HG03558 (cell line): ENCODE measurements at regions not wholly inside any gene's neighbourhood (a gene's known extent, or its start where the extent isn't known, plus 50 kb on each side); places are given as distances from the start of the nearest gene placed in this dataset.

Source experiments
- ATAC-seq: cut with Tn5 transposase; IDR thresholded peaks from one replicate; pipeline ENCODE4 v1.9.1; 2021; ENCODE audit warnings: moderate number of reproducible peaks; ENCODE audit not compliant: unreplicated experiment; ENCODE audit errors: extremely low read depth

DNA sequence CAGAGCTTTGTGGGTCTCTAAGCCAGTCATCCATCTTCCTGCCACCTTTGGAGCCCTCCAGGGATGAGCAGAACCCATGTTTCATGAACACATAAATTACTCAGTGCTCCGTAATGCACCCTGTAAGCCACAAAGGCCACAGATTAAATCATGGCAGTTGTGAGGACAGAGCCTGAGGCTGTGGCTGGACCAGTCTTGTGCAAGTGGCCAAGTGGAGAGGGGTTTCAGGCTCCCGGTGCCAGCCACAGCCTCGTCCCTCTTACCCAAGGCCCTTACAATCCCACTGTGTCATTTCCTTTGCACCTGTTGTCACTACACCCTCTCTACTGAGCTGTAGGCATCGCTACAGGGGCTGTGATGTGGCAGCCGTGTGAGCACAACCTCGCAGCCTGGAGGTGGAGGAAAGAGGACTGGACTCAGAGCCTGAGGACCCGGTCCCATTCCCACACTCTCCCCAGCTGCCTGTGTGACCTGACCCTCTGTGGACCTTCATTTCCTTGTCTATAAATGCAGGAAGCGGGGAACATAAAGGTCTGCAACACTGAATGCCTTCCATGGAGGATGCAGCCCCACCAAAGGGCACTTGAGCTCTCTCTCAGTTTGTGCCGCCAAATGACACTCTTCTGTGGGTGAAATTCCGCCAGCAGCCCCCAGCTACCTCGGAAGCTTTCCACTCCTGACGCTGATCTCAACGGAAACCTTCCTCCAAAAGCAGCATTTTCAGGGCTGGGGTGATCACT lies 792.0 kb downstream of the UQCRFS1 start:
- ATAC-seq: no peak

DNA sequence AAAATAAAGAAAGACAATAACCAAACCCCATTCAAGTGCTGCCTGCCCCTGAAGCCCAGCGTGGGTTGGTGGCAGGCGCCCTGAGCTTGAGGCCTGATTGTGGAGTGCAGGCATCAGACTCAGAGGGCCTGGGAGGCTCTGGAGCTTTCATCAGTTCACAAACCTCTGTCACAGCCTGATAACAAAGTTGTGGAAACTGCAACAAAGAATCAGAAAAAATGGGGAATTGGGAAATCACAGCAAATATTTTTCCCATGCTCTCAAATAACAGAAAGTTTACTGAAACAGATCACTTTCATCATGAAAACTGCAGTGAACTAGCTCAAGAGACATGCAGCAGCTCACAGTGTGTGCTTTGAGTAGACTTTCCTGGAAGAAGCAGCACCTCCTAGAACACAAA lies 793.6 kb downstream of the UQCRFS1 start:
- ATAC-seq: no peak

DNA sequence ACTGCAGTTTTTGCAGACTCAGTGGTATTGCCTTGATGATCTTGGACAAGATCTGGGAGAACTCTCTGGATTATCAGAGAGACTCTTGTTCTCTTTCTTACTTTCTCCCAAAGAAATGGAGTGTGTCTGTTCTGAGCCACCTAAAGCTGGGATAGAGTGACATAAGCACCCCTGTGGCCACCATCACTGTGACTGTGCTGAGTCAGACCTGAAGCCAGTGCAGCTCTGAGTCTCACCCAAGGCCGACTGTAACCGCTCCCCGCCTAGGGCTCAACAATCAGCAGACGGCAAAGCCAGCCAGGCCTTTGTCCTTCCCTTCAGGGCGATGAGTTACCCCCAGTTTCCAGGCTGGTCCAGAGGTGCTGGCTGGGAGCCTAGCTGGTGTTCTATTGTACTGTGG lies 795.6 kb downstream of the UQCRFS1 start:
- no peak for ATAC-seq

DNA sequence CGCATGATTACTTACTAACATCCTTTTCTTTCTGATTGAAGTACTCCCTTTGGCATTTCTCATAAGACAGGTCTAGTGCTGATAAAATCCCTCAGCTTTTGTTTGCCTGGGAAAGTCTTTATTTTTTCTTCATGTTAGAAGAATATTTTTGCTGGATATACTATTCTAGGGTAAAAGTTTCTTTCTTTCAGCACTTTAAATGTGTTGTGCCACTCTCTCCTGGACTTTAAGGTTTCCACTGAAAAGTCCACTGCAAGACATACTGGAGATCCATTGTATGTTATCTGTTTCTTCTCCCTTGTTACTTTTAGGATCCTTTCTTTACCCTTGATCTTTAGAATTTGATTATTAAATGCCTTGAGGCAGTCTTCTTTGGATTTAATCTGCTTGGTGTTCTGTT lies 796.7 kb downstream of the UQCRFS1 start:
- ATAC-seq: no peak

DNA sequence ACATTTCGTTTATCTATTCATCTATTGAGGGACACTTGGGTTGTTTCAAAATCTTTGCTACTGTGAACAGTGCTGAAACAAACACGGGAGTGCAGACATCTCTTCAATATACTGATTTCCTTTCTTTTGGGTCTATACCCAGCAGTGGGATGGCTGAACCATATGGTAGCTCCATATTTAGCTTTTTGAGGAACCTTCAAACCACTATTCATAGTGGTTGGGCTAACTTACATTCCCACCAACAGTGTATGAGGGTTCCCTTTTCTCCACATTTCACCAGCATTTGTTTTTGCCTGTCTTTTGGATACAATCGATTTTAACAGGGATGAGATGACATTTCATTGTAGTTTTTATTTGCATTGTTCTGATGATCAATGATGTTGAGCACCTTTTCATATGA lies 798.2 kb downstream of the UQCRFS1 start:
- ATAC-seq: no peak

DNA sequence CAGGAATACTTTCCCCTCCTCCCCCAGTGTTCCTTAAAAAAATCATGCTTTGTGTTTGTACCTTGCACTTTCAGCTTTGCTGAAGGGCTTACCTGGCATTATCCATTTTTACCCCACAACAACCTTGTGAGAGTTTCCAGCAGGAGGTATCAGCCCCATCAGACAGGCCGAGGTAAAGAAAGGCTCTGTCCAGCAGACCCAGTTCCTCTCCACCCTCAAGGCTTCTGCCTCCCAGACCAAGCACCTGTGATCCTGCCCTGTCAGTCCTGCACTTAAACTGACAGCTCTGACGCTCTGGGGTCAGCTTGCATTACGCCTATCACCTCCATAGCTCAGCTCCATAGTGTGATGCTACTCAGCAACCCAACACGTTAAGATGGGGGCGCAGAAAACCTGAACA lies 803.1 kb downstream of the UQCRFS1 start:
- ATAC-seq: no peak

DNA sequence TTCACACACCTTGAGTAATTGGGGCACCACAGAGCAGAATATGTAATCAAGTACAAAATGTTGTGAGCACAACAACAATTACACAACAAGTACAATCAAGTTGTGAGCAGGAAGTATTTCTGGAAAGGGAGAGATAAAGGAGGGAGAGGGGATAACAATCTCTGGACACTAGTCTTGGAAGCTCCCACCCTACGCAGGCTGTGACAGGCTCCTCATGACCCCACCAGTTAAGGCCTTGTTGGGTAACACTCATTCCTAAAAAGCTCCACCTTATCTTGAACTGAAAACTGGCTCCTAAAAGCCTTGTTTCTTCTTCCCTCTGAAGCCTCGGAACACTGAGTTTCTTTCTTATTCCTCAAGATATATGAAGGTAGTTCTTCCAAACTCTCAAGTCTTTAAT lies 806.0 kb downstream of the UQCRFS1 start:
- no peak for ATAC-seq

DNA sequence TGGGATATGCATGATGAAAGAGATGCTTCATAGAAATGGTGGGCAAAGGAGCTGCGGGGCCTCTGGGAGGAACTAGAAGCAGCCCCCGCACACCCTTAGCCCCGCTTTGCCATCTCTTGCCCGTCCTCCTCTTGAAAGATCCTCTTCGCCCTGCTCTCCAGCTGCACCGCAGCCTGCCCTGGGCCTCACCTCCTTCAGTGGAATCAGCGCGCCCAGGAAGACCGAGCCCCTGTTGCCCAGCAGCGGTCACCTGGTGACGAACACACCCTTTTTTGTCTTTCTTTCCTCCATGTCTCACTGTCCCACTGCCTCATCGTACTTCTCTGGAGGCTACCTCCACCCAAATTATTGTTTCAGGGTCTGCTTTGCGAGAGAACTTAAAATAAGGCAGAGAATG lies 807.6 kb downstream of the UQCRFS1 start:
- no peak for ATAC-seq

DNA sequence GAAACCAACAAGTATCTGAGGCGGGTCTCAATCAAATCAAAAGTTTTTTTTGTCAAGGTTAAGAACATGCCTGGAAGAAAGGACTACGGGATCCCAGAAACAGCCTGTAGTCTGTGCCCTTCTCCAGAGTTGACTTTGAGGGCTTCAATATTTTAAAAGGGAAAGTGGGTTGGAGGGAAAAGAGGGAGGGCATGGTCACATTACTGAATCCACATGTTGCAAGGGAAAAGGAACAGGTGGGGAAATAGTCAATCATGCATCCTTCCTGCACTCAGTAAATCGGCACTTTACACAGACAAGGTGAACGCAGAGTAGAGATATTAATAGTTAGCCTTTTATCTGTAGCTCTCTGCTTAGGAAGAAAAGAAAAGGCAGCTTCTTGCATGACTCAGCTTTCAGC lies 808.5 kb downstream of the UQCRFS1 start:
- ATAC-seq: no peak

DNA sequence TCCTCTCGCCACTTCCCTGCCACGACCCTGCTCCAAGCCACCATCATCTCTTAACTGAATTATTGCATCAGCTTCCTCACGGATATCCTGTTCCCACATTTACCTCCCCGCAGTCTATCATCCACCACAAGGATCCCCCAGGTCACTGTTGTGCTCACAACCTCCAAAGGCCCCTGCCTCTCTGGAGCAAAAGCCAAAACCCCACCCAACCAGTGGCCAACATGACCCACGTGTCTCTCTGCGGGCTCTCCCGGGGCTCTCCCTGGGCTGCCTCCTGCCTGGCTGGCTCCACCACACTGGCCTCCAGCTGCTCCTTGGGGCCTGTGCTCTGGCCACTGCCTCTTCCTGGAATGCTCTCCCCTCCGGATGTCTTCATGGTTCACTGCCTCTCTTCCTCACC lies 809.3 kb downstream of the UQCRFS1 start:
- ATAC-seq: no peak

DNA sequence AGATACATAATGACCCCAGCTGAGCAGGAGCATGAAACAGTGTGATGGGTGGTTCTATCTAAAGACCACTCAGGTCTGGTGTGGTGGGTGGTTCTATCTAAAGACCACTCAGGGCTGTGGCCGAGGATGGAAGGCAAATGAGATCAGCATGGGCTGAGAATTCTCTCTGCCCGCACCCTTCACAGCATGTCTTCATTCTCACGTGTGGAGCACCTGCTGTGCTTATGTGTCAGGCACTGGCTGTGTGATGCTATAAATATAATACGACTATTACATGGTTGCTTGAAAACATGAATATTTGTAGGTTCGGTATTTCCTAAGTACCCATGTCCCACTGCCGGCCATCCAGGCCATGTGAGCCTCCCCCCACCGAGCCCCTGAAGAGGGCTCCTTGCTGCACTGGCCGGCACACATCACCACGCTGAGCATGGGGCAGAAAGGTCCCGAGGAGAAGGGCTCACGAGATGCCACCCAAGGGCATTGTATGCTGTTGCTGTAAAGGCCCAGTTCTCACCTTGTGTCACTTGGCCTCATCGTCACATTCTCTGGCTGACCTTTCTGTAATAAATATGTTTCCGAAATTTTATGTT lies 810.2 kb downstream of the UQCRFS1 start:
- no peak for ATAC-seq

DNA sequence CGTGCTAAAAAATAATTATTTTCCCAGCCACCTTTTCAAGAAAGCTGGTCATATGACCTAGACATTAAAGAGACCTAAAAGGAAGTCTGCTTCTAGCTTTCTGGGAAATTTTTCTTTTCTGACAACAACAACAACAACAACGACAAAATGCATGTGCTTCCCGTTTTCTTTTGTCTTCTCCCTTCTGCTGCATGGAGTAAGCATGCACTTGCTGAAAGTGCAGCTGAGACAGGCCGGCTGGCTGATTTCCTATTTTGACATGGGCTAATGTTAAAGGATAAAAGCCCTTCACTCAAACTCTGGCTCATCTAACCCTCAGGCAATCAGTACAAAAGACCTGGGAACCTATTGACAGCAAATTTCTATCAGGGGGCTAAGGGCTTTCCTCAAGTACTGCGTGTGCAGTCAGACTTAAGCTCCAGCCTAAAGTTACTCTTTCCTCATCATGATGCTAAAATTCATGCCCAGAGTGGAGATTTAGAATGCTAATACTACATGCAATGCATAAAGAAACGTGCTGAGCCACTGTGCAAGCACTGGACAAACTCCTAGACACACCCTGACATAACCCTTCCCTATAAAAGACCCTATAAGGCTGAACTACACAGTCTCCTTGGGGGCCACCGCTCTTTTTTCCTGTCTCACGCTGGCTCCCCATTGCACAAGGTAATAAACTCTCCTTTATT lies 811.1 kb downstream of the UQCRFS1 start:
- no peak for ATAC-seq

DNA sequence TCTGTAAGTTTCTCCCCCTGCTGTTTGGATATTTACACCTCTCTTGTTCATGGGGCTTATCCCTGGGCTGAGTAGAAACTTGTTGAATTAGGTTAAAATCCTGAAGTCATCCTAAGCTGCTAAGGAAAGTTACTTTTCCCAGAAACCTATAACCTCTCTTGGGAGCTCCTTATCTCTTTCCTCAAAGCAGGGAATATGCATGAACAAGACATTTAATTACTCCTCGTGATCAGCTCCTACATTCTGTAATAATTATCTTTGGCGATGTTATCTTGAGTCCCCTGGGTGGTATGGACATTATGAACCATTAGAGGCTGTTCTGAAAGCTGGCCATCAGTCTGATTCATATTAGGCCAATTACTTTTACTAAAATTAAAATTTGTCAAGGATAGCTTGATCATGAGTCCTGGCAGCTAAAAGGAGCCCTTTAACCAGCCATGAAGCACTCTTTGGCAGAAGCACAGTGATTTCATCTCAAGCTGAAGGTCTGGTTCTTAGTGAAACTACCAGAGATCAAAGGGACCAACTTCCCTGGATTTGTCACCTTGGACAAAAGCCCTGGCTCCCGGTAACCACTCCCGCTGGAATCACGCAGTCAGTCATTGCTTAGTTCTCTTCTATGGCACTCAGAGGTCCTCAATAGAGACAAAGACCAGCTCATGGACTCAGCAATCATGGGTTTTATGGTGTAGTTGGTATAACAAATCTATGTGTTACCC lies 811.8 kb downstream of the UQCRFS1 start:
- ATAC-seq: no peak

DNA sequence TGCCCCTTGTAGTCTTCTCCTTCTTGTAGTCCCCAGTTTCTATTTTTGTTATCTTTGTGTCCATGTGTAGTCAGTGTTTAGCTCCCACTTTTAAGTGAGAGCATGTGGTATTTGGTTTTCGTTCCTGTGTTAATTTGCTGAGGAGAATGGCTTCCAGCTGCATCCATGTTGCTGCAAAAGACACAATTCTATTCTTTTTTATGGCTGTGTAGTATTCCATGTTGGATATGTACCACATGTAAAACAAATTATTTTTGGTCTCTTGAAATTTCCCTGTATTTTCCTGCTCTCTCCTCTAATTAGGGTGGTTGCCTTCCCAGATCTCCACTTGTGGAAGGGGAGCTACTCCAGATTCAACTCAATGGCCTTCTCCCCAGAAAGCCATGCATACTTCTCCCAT lies 813.8 kb downstream of the UQCRFS1 start:
- no peak for ATAC-seq

DNA sequence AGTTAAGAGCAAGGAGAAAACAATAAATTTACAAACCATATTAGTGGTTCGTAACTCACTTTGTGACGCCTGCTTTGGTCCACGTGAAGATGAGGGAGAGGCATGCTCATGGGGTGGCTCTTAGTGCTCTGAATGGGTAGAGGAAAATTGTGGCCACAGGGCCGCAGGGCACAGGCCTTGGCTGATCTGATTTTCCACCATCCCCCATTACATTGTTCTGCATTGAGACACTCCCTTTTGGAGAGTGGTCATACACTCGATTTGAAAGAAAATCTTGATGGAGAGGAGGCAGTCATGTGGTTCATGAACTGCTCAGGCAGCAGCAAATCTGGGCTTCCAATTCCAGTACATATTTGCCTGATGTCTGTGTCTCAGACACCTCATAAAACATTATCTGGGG lies 815.2 kb downstream of the UQCRFS1 start:
- ATAC-seq: no peak

DNA sequence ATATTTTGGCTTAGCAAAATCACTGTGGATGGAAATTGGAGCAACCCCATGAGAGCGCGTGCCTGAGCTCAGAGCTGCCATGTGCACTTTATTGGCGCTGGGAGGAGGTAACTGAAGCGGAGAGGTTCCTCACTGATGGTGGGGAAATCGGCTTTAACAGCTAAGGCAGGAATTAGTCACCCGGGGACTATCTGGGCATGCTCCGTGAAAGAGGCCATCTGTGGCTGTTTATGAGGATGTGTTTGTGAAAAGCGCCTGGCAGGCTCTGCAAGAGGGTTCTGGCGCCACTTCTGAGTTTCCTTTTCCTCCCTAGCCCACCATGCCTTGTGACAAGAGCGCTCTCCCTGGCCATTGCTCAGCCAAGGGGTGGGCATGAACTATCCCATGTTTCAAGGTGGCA lies 815.6 kb downstream of the UQCRFS1 start:
- ATAC-seq: no peak

DNA sequence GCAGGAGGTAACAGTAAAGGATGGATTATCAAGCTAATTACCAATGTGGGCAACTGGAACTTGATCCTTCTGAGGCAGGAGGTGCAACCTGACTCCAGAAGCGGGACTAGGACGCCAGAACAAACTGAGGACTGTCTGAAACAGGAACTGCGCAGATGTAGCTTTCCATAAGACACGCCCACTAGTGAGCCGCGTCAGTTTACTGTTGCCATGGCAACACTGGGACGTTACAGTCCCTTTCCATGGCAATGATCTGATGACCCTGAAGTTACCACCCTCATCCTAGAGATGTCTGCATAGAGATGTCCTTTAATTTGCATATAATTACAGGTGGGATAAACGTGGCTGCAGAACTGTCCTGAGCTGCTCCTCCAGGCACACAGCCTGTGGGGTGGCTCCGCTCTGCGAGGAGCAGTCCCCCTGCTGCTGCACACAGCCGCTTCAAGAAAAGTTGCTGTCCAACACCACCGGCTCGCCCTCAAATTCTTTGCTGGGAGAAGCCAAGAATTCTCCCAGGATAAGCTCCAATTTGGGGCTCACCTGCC lies 816.6 kb downstream of the UQCRFS1 start:
- ATAC-seq: no peak

DNA sequence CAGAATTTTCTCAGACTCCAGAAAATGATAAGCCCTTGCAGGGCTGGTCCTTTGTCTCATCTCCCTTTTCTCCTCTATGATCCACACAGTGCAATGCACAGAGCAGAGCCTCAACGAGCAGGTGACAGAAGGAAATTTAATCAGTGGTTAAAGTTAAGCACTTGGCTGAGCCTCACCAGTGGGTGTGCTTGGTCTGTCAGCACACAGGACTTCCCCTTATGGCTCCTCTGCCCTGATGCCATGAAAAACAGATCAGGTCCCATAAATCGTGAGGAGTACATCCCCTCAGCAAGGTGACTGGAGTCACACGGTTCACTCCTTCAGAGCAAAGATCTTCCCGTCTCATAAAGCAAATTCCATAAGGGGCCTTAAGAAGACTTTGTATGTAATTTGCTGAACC lies 818.2 kb downstream of the UQCRFS1 start:
- ATAC-seq: no peak

DNA sequence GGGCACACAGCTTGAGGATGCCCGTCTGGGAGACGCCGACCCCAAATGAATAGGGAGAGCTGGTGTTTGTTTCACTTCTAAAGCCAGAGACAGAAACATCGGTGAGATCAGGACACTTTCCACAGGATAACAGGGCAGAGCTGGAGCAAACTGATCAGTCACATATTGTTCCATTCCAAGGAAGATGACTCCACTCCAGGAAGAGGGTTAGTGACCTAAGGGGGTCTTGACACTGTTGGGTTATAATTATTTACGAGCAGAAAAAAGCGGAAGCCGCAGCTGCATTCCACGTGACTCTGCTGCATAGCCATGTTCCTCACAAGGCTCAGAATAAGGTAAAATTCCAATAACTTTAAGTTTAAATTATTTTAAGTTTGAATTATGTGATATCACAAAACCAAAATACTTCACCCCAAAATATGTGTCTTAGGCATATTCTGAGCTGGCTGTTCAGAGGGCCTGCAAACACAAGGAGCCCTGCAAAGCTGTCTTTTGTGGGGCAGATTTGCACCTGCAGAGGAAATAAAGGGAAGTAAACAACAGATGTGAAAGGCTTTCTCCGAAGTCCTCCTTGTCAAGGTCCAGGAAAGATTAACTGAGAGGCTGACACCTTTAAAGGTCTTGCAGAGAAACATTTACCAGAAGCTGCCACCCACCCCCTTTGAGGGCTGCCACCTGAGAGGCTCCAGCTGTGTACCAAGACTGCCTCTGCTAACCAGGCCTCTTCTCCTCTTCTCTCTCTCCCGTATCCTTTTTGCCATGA lies 819.2 kb downstream of the UQCRFS1 start:
- no peak for ATAC-seq

DNA sequence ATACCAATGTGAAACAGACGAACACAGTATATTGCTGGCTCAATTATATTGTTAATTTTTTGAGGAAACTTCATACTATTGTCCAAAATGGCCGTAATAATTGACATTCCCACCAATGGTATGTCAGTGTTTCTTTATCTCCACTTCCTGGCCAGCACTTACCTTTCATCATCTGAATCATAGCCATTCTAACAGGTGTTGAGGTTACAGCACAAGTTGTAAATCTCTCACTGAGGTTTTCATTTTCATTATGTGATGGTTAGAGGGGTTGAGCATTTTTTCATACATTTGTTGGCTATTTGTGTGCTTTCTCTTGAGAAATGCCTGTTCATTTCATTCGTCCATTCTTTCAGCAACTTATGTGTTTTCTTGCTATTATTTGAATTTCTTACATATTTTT lies 824.0 kb downstream of the UQCRFS1 start:
- no peak for ATAC-seq
